ENCODE measurements at regions not wholly inside any gene's neighbourhood (a gene's known extent, or its start where the extent isn't known, plus 50 kb on each side); places are given as distances from the start of the nearest gene placed in this dataset.
A peak's percentile ranks its signal among the peaks of the same experiment; 100 is the strongest.

DNA sequence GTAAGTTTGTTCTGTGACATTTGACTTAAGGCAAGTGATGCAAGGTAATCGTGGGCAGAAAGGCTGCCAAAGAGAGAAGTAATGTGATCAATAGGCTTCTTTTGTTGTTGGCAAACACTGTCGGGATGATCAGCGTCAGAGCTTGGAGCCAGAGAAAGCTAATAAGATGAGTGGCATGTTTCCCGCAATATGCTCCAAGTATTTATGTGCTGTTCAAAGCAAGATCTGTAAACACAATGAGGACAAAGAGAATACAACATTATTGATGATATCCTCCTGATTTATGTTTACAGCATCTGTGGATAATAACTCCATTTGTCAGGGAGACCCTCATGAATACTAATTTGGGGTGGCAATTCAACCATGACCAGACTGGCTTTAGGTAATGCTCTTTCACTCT lies 603.3 kb downstream of the TDRD15 start:
- DNase-seq (ENCODE audit: low read depth in 2 of 2): no peak
- no peak overlapping the region for H3K4me3 ChIP-seq (replicated peaks in 1 of 2; ENCODE audit: low read depth in 2 of 2, low read length in 2 of 2)
- TF ChIP-seq, protein P1, sequence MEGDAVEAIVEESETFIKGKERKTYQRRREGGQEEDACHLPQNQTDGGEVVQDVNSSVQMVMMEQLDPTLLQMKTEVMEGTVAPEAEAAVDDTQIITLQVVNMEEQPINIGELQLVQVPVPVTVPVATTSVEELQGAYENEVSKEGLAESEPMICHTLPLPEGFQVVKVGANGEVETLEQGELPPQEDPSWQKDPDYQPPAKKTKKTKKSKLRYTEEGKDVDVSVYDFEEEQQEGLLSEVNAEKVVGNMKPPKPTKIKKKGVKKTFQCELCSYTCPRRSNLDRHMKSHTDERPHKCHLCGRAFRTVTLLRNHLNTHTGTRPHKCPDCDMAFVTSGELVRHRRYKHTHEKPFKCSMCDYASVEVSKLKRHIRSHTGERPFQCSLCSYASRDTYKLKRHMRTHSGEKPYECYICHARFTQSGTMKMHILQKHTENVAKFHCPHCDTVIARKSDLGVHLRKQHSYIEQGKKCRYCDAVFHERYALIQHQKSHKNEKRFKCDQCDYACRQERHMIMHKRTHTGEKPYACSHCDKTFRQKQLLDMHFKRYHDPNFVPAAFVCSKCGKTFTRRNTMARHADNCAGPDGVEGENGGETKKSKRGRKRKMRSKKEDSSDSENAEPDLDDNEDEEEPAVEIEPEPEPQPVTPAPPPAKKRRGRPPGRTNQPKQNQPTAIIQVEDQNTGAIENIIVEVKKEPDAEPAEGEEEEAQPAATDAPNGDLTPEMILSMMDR (IDR thresholded peaks at IDR 0.05; ENCODE audit: low read depth, low read length): no peak

DNA sequence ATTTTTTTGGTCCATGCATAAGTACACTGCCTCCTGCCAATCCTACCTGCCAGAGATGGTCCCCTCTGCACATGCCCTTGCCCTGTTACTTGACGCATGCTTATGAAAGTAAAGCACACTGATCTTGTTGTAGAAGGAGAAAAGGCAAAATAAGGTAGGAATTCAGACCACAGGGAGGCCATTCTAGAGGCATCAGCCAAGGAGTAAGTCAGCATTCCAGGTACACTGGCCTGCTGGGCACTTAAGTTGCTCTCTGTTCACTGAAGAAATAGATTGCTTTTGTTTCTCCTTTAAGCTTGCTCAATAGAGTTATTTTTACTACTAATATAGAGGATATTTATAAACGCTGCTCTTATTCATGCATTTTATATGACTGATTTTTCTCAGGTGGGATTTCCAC lies 604.4 kb downstream of the TDRD15 start:
- no peak for DNase-seq (ENCODE audit: low read depth in 2 of 2)
- TF ChIP-seq, protein P1 (IDR thresholded peaks at IDR 0.05; ENCODE audit: low read depth, low read length): no peak
- H3K4me3 ChIP-seq (replicated peaks in 1 of 2; ENCODE audit: low read depth in 2 of 2, low read length in 2 of 2): no peak overlapping the region

DNA sequence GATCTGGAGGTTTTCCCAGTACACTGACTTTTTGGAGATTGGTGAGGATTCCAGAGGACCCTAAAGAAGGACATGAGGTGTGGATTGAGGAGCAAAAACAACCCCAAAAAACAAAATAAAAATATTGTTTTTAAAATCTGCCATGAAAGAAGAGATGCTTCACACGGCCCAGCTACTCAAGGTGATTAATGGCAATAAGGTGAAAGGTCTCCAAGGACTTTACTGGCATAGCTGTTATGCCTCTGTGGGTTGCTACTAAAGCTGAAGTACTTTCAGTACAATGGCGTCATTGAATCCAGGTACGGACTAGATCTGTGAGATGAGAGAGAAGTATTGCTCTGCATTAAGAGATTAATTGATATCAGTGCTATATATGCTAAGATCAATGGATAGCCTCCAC lies 606.4 kb downstream of the TDRD15 start:
- DNase-seq (ENCODE audit: low read depth in 2 of 2): no peak
- no peak overlapping the region for H3K4me3 ChIP-seq (replicated peaks in 1 of 2; ENCODE audit: low read depth in 2 of 2, low read length in 2 of 2)
- TF ChIP-seq, protein P1 (IDR thresholded peaks at IDR 0.05; ENCODE audit: low read depth, low read length): no peak

DNA sequence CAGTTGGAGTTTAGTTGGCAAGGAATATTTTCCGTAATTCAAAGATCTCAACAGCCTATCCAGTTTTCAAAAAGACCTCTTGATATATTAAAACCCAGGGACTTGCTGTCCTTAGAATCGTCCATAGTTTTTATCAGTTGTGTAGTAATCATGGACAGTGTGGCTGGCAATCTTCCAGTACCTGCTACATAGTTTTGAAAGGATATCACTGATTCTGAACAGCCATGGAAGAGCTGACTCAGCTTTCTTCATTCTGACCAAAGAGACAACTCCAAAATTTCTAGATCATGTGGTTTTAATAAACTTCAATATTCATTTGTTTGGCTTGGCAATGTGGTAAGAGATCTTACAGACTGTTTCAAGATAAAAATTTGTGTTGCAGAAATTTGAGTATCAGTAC lies 616.7 kb downstream of the TDRD15 start:
- DNase-seq (ENCODE audit: low read depth in 2 of 2): peak in 1 of 2 donors; percentile 6
- no peak overlapping the region for H3K4me3 ChIP-seq (replicated peaks in 1 of 2; ENCODE audit: low read depth in 2 of 2, low read length in 2 of 2)
- TF ChIP-seq, protein P1 (IDR thresholded peaks at IDR 0.05; ENCODE audit: low read depth, low read length): no peak

DNA sequence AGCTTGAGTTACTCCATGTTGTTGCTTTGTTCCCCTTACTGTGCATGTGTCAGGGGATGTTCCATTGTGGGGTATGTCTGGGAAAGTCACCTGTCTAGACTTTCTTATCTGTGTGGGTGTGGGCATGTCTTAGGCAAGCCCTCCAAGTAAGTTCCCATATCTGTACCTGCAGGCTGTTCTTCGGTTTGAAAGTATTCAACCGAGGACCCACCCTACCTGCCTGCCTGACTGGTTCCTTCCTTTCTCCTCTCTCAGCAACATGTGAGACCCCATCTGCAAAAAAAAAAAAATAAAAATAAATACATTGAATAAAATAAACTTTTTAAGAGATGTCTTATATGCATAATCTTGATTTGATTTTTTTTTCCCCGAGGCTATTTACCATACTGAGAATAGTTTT lies 622.7 kb downstream of the TDRD15 start:
- H3K4me3 ChIP-seq (replicated peaks in 1 of 2; ENCODE audit: low read depth in 2 of 2, low read length in 2 of 2): no peak overlapping the region
- no peak for DNase-seq (ENCODE audit: low read depth in 2 of 2)
- TF ChIP-seq, protein P1 (IDR thresholded peaks at IDR 0.05; ENCODE audit: low read depth, low read length): no peak

DNA sequence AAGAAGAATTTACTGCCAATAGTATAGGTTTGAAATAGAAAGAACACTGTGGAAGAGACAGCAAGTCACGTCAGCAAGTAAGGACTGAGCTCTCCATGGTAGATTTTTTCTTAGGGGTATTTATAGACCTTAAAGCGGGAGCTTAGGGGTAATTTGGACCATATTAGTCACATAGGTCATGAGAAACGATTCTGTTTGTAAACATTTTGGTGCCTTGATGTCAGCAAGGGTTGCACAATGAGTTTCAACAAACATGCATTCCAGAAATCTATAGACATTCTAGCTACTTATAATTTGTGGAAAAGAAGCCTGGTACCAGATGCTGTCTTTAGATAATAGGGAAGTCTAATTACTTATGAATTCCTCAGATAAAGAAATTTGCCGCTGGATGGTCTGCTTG lies 624.7 kb downstream of the TDRD15 start:
- peak in 1 of 2 donors; percentile 5 for DNase-seq (ENCODE audit: low read depth in 2 of 2)
- TF ChIP-seq, protein P1 (IDR thresholded peaks at IDR 0.05; ENCODE audit: low read depth, low read length): no peak
- no peak overlapping the region for H3K4me3 ChIP-seq (replicated peaks in 1 of 2; ENCODE audit: low read depth in 2 of 2, low read length in 2 of 2)

DNA sequence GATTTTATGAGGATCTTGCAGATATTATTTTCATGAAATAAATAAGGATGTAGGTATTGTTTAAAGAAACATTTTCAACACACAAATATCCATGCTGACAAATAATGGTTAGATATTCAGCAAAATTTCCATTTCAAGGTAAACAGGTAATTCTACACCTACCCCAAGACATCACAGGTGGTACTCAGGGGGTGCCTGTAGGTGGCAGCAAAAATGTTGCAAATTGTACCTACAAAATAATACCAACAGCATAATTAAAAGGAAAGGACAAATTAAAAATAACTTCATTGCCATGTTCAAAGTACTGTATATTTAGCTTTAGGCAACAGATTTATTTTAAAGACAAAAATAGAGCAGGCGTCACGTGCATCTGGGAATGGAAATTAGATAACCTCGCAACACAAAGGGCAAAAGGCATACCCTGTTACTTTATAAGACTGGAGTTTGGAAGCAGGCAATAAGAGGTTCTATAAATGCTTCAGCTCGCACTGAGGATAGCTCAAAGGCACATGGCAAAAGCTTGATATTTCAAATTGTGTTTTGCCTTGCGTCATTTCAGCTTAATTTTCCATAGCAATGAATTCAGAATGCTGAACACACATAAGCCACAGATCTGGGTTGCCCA lies 630.5 kb downstream of the TDRD15 start:
- peak in 1 of 2 donors; percentile 32 for DNase-seq (ENCODE audit: low read depth in 2 of 2)
- TF ChIP-seq, protein P1 (IDR thresholded peaks at IDR 0.05; ENCODE audit: low read depth, low read length): peak; percentile 38
- no peak overlapping the region for H3K4me3 ChIP-seq (replicated peaks in 1 of 2; ENCODE audit: low read depth in 2 of 2, low read length in 2 of 2)

Data from cardiac fibroblast (primary cell).